Ascending aorta (tissue), 2 donors: ENCODE measurements at regions not wholly inside any gene's neighbourhood (a gene's known extent, or its start where the extent isn't known, plus 50 kb on each side); places are given as distances from the start of the nearest gene placed in this dataset.

Experiments used
- DNase-seq, 2 donors: peaks; one replicate each; pipeline ENCODE4 v3.0.0-alpha.2; 2019; ENCODE audit warnings: low spot score in 2 of 2
- H3K27ac ChIP-seq, 2 donors: fragments of 200-600 bp; sonication (generic); one replicate each; pipeline ENCODE4 v1.5.1; 2016 to 2017; ENCODE audit warnings: mild to moderate bottlenecking in 1 of 2
- H3K27me3 ChIP-seq: fragments of 200-600 bp; sonication (generic); one replicate; pipeline ENCODE4 v1.5.1; 2017
- H3K36me3 ChIP-seq, 2 donors: fragments of 200-600 bp; sonication (generic); one replicate each; pipeline ENCODE4 v1.5.1; 2016
- H3K4me1 ChIP-seq, 2 donors: fragments of 200-600 bp; sonication (generic); one replicate each; pipeline ENCODE4 v1.5.1; 2016 to 2017; ENCODE audit warnings: mild to moderate bottlenecking in 1 of 2
- H3K4me3 ChIP-seq, 2 donors: fragments of 200-600 bp; sonication (generic); one replicate each; pipeline ENCODE4 v1.5.1; 2016 to 2017; ENCODE audit warnings: mild to moderate bottlenecking in 1 of 2
- H3K9me3 ChIP-seq, 2 donors: fragments of 200-600 bp; sonication (generic); one replicate each; pipeline ENCODE4 v1.5.1; 2016
- CTCF ChIP-seq, 3 experiments: fragments of 200-600 bp in 2 of 3; fragments of 450-650 bp in 1 of 3; sonication (generic) in 2 of 3; IDR thresholded peaks; one replicate each; pipeline ENCODE4 v1.5.1; 2016 to 2019; ENCODE audit warnings: antibody characterized with exemption in 3 of 3, mild to moderate bottlenecking in 1 of 3, moderate library complexity in 1 of 3
- intact Hi-C: fragments of 100-400 bp; cut with DNase I; formaldehyde crosslinking; loops from one replicate; pipeline ENCODE4 v1.15.1; 2023

- intact Hi-C loops: no loop called here
These were observed 232.8 kb upstream of the FOXK1 start for GRCh38 chr7:4449263-4449662.

GRCh38 chr7:4450483-4450882 is 231.6 kb upstream of the FOXK1 start:
- intact Hi-C loops: no loop called here

More at GRCh38 chr7:4449263-4449662, 232.8 kb upstream of the FOXK1 start:
- TF ChIP-seq CTCF (IDR thresholded peaks at IDR 0.05): no peak
- H3K27ac ChIP-seq: no peak overlapping the region
- H3K9me3 ChIP-seq: no peaks in the 10 kb centered on the region
- H3K27me3 ChIP-seq: no peaks in the 10 kb centered on the region
- no peak for DNase-seq
- no peaks in the 10 kb centered on the region for H3K4me1 ChIP-seq
- no peak overlapping the region for H3K4me3 ChIP-seq
- no peaks in the 10 kb centered on the region for H3K36me3 ChIP-seq

GRCh38 chr7:4460597-4460996 is 221.5 kb upstream of the FOXK1 start:
- no peak overlapping the region for H3K4me3 ChIP-seq
- TF ChIP-seq CTCF (IDR thresholded peaks at IDR 0.05): no peak
- H3K27ac ChIP-seq: no peak overlapping the region
- no peaks in the 10 kb centered on the region for H3K9me3 ChIP-seq
- intact Hi-C loops: no loop called here
- peaks cover 5 to 12% of the 10 kb centered on the region in 2 donors for H3K4me1 ChIP-seq
- H3K36me3 ChIP-seq: no peaks in the 10 kb centered on the region
- no peak for DNase-seq
- H3K27me3 ChIP-seq: no peaks in the 10 kb centered on the region

More at GRCh38 chr7:4450483-4450882, 231.6 kb upstream of the FOXK1 start:
- H3K36me3 ChIP-seq: no peaks in the 10 kb centered on the region
- no peak for TF ChIP-seq CTCF (IDR thresholded peaks at IDR 0.05)
- H3K9me3 ChIP-seq: no peaks in the 10 kb centered on the region
- no peak overlapping the region for H3K27ac ChIP-seq
- H3K4me3 ChIP-seq: no peak overlapping the region
- no peaks in the 10 kb centered on the region for H3K27me3 ChIP-seq
- no peak for DNase-seq
- no peaks in the 10 kb centered on the region for H3K4me1 ChIP-seq

GRCh38 chr7:4461531-4461930 is 220.6 kb upstream of the FOXK1 start:
- no peaks in the 10 kb centered on the region for H3K9me3 ChIP-seq
- no peaks in the 10 kb centered on the region for H3K36me3 ChIP-seq
- no peak for TF ChIP-seq CTCF (IDR thresholded peaks at IDR 0.05)
- no peaks in the 10 kb centered on the region for H3K27me3 ChIP-seq
- no peak overlapping the region for H3K4me3 ChIP-seq
- H3K27ac ChIP-seq: no peak overlapping the region
- DNase-seq: no peak
- peaks cover 5 to 12% of the 10 kb centered on the region in 2 donors for H3K4me1 ChIP-seq
- intact Hi-C loops: no loop called here

- TF ChIP-seq CTCF (IDR thresholded peaks at IDR 0.05): no peak
- no peak overlapping the region for H3K27ac ChIP-seq
- H3K4me3 ChIP-seq: no peak overlapping the region
- no peaks in the 10 kb centered on the region for H3K27me3 ChIP-seq
- no peak for DNase-seq
- peaks cover 0 to 5% of the 10 kb centered on the region in 2 donors for H3K4me1 ChIP-seq
- H3K36me3 ChIP-seq: no peaks in the 10 kb centered on the region
- H3K9me3 ChIP-seq: no peaks in the 10 kb centered on the region
- intact Hi-C loops: no loop called here
These were observed 213.6 kb upstream of the FOXK1 start for GRCh38 chr7:4468320-4469102.
